HFF-Myc (cell line): ENCODE measurements at regions not wholly inside any gene's neighbourhood (a gene's known extent, or its start where the extent isn't known, plus 50 kb on each side); places are given as distances from the start of the nearest gene placed in this dataset.
"Not testable (repeated sequence)": the region's sequence is repeated elsewhere in the genome, so short reads cannot be mapped to it uniquely, and the experiment has no call there.

Experiments
- DNase-seq: peaks from one replicate; pipeline ENCODE4 v3.0.0-alpha.2; 2011; ENCODE audit warnings: low read depth; ENCODE audit errors: extremely low read depth
- H3K4me3 ChIP-seq: replicated peaks from 2 replicates; pipeline ENCODE4 v1.5.1; 2011; ENCODE audit warnings: low read depth, mild to moderate bottlenecking, control low read depth, low read length
- CTCF ChIP-seq: IDR thresholded peaks from 2 replicates; pipeline ENCODE4 v1.5.1; 2012; ENCODE audit warnings: mild to moderate bottlenecking, low read depth, low read length, control low read depth; ENCODE audit errors: missing control alignments

- no peak for TF ChIP-seq CTCF
- no peak for DNase-seq
- no peak overlapping the region for H3K4me3 ChIP-seq
Observed at GRCh38 chr3:73258057-73258456, 196.6 kb downstream of the EBLN2 start.

- no peak for DNase-seq
- no peak for TF ChIP-seq CTCF
- no peak overlapping the region for H3K4me3 ChIP-seq
Observed at GRCh38 chr3:73259291-73259690, 197.8 kb downstream of the EBLN2 start.

- TF ChIP-seq CTCF = no peak
- H3K4me3 ChIP-seq = no peak overlapping the region
- DNase-seq = no peak
Observed at GRCh38 chr3:73259856-73260255, 198.4 kb downstream of the EBLN2 start.

GRCh38 chr3:73266558-73266957 is 205.1 kb downstream of the EBLN2 start:
- not testable (repeated sequence) for DNase-seq, H3K4me3 ChIP-seq

GRCh38 chr3:73269126-73269525 is 207.7 kb downstream of the EBLN2 start:
- DNase-seq, H3K4me3 ChIP-seq: not testable (repeated sequence)

- no peak overlapping the region for H3K4me3 ChIP-seq
- DNase-seq = no peak
- no peak for TF ChIP-seq CTCF
Observed at GRCh38 chr3:73270839-73271483, 209.5 kb downstream of the EBLN2 start.

- H3K4me3 ChIP-seq = no peak overlapping the region
- no peak for DNase-seq
- no peak for TF ChIP-seq CTCF
Observed at GRCh38 chr3:73273341-73273740, 211.9 kb downstream of the EBLN2 start.

- TF ChIP-seq CTCF = no peak
Observed at GRCh38 chr3:73280746-73281145, 219.3 kb downstream of the EBLN2 start.

More at GRCh38 chr3:73280746-73281145, 219.3 kb downstream of the EBLN2 start:
- H3K4me3 ChIP-seq = no peak overlapping the region
- no peak for DNase-seq
